Keratinocyte (primary cell): ENCODE measurements at regions not wholly inside any gene's neighbourhood (a gene's known extent, or its start where the extent isn't known, plus 50 kb on each side); places are given as distances from the start of the nearest gene placed in this dataset.
"Not testable (repeated sequence)": the region's sequence is repeated elsewhere in the genome, so short reads cannot be mapped to it uniquely, and the experiment has no call there.

Experiments used
- DNase-seq: peaks from one replicate; pipeline ENCODE4 v3.0.0-alpha.2; 2011; ENCODE audit warnings: low read depth, missing footprints, low spot score
- FAIRE-seq: peaks from 2 replicates; lab custom pipeline; 2011; peaks lifted over from hg19 to GRCh38; lab: Jason Lieb, UNC
- H2AFZ ChIP-seq: 2 replicates; pipeline ENCODE4 v1.6.0; 2012; ENCODE audit warnings: low read length, control low read depth, inconsistent platforms; ENCODE audit not compliant: control insufficient read depth
- H3K27ac ChIP-seq: 2 replicates; pipeline ENCODE4 v1.5.1; 2011; ENCODE audit warnings: low read length; ENCODE audit not compliant: control insufficient read depth, insufficient read depth
- H3K27me3 ChIP-seq: 3 replicates; pipeline ENCODE4 v1.6.0; 2011; ENCODE audit warnings: low read length; ENCODE audit not compliant: control insufficient read depth, insufficient read depth; ENCODE audit errors: extremely low read depth
- H3K36me3 ChIP-seq, 2 experiments: 2 replicates in 1 of 2; 3 replicates in 1 of 2; pipeline ENCODE4 v1.5.1; 2011; ENCODE audit warnings: low read length in 2 of 2, mild to moderate bottlenecking in 1 of 2; ENCODE audit not compliant: control insufficient read depth in 2 of 2, insufficient read depth in 2 of 2; ENCODE audit errors: extremely low read depth in 1 of 2
- H3K4me1 ChIP-seq: 3 replicates; pipeline ENCODE4 v1.5.1; 2011; ENCODE audit warnings: low read length; ENCODE audit not compliant: control insufficient read depth, insufficient read depth; ENCODE audit errors: extremely low read depth
- H3K4me2 ChIP-seq: 3 replicates; pipeline ENCODE4 v1.6.0; 2011; ENCODE audit warnings: low read depth, low read length; ENCODE audit not compliant: control insufficient read depth, insufficient read depth; ENCODE audit errors: extremely low read depth
- H3K4me3 ChIP-seq, 3 experiments: fragments of 200-600 bp in 1 of 3; sonication (generic) in 1 of 3; 2 replicates in 2 of 3; 3 replicates in 1 of 3; pipeline ENCODE4 v1.5.1; 2011 to 2016; ENCODE audit warnings: low read length in 3 of 3, mild to moderate bottlenecking in 3 of 3, control low read depth in 2 of 3, inconsistent platforms in 1 of 3, low read depth in 1 of 3, mixed read lengths in 1 of 3, mixed run types in 1 of 3, moderate library complexity in 1 of 3; ENCODE audit not compliant: control insufficient read depth in 2 of 3, insufficient read depth in 2 of 3; ENCODE audit errors: extremely low read depth in 1 of 3
- H3K79me2 ChIP-seq: 2 replicates; pipeline ENCODE4 v1.6.0; 2012; ENCODE audit warnings: low read length; ENCODE audit not compliant: control insufficient read depth, insufficient read depth
- H3K9ac ChIP-seq: 3 replicates; pipeline ENCODE4 v1.6.0; 2011; ENCODE audit warnings: low read length; ENCODE audit not compliant: control insufficient read depth, insufficient read depth; ENCODE audit errors: extremely low read depth
- H3K9me1 ChIP-seq: 3 replicates; pipeline ENCODE4 v1.6.0; 2011; ENCODE audit warnings: low read length; ENCODE audit not compliant: control insufficient read depth, insufficient read depth; ENCODE audit errors: extremely low read depth
- H3K9me3 ChIP-seq: 2 replicates; pipeline ENCODE4 v1.5.1; 2012; ENCODE audit warnings: low read depth, low read length; ENCODE audit not compliant: control insufficient read depth
- H4K20me1 ChIP-seq: 3 replicates; pipeline ENCODE4 v1.6.0; 2011; ENCODE audit warnings: low read length; ENCODE audit not compliant: control insufficient read depth, insufficient read depth; ENCODE audit errors: extremely low read depth
- EZH2 ChIP-seq: IDR thresholded peaks from one replicate; pipeline ENCODE4 v1.6.1; 2012; ENCODE audit warnings: inconsistent platforms, mild to moderate bottlenecking, low read length, moderate library complexity
- dilution Hi-C: fragments of 300-500 bp; cut with MboI; formaldehyde crosslinking; loops from one replicate; pipeline ENCODE4 v1.7.0; 2020; ENCODE audit warnings: low sequenced_read_pairs; ENCODE audit not compliant: extremely low pct_ligation_motif_present
- TF ChIP-seq, protein P1 (sequence below), 3 experiments: IDR thresholded peaks in 1 of 3; conservative IDR thresholded peaks in 1 of 3; optimal IDR thresholded peaks in 1 of 3; 2 replicates in 2 of 3; 3 replicates in 1 of 3; pipeline versions ENCODE3 to v1.5.1; 2011; ENCODE audit warnings: low read length in 3 of 3, mild to moderate bottlenecking in 3 of 3, moderate library complexity in 2 of 3, control low read depth in 1 of 3, inconsistent platforms in 1 of 3; ENCODE audit not compliant: insufficient read depth in 2 of 3; ENCODE audit errors: extremely low read depth in 1 of 3

DNA sequence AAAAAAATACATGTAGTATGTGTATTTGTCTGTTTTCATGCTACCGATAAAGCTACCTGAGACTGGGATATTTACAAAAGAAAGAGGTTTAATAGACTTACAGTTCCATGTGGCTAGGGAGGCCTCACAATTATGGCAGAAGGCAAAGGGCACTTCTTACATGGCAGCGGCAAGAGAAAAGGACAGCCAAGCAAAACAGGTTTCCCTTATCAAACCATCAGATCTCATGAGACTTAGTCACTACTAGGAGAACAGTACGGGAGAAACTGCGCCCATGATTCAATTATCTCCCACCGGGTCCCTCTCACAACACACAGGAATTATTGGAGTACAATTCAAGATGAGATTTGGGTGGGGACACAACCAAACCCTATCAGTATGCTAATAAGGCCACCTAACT lies 137.0 kb upstream of the ELOVL6 start:
- no peak overlapping the region for H3K27ac ChIP-seq
- H3K4me2 ChIP-seq: no peak overlapping the region
- TF ChIP-seq EZH2: no peak
- TF ChIP-seq, protein P1, sequence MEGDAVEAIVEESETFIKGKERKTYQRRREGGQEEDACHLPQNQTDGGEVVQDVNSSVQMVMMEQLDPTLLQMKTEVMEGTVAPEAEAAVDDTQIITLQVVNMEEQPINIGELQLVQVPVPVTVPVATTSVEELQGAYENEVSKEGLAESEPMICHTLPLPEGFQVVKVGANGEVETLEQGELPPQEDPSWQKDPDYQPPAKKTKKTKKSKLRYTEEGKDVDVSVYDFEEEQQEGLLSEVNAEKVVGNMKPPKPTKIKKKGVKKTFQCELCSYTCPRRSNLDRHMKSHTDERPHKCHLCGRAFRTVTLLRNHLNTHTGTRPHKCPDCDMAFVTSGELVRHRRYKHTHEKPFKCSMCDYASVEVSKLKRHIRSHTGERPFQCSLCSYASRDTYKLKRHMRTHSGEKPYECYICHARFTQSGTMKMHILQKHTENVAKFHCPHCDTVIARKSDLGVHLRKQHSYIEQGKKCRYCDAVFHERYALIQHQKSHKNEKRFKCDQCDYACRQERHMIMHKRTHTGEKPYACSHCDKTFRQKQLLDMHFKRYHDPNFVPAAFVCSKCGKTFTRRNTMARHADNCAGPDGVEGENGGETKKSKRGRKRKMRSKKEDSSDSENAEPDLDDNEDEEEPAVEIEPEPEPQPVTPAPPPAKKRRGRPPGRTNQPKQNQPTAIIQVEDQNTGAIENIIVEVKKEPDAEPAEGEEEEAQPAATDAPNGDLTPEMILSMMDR (optimal IDR thresholded peaks at IDR 0.05 in 1 of 3, IDR thresholded peaks at IDR 0.05 in 1 of 3, conservative IDR thresholded peaks at IDR 0.05 in 1 of 3; ENCODE audit: extremely low read depth in 1 of 3, insufficient read depth in 2 of 3, low read length in 3 of 3): no peak
- H3K4me1 ChIP-seq: no peaks in the 10 kb centered on the region
- no peak for DNase-seq
- dilution Hi-C loops: no loop called here
- no peaks in the 10 kb centered on the region for H3K79me2 ChIP-seq
- H2AFZ ChIP-seq: no peak overlapping the region
- no peaks in the 10 kb centered on the region for H3K9me1 ChIP-seq
- H4K20me1 ChIP-seq: no peaks in the 10 kb centered on the region
- no peak overlapping the region for H3K4me3 ChIP-seq
- no peaks in the 10 kb centered on the region for H3K27me3 ChIP-seq
- H3K9me3 ChIP-seq: no peaks in the 10 kb centered on the region
- no peaks in the 10 kb centered on the region for H3K36me3 ChIP-seq
- no peak for FAIRE-seq
- no peak overlapping the region for H3K9ac ChIP-seq

DNA sequence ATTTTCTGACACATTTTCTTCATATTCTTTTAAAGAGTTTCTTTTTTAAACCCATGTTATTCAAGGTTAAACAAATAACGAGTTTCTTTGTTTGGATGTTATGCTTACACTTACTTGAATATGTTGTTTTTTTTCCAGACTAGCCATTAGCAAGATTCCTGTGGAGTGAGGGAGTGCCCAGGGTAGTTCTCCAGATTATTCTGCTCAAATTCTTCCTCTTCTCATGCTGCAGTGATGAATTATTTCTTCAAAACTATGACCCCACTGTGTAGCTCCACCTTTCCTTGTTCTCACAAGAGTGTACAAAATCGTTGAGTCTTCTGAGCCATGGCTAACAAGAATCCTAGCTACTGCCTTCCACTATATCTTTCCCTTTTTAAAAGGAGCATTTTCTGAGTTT lies 134.1 kb upstream of the ELOVL6 start:
- H3K36me3 ChIP-seq: no peaks in the 10 kb centered on the region
- no peaks in the 10 kb centered on the region for H3K9me1 ChIP-seq
- no peak overlapping the region for H3K27ac ChIP-seq
- no peak overlapping the region for H3K9ac ChIP-seq
- H4K20me1 ChIP-seq: no peaks in the 10 kb centered on the region
- H3K9me3 ChIP-seq: no peaks in the 10 kb centered on the region
- no peaks in the 10 kb centered on the region for H3K79me2 ChIP-seq
- H3K27me3 ChIP-seq: no peaks in the 10 kb centered on the region
- no peak overlapping the region for H3K4me3 ChIP-seq
- DNase-seq: no peak
- TF ChIP-seq, protein P1 (optimal IDR thresholded peaks at IDR 0.05 in 1 of 3, IDR thresholded peaks at IDR 0.05 in 1 of 3, conservative IDR thresholded peaks at IDR 0.05 in 1 of 3; ENCODE audit: extremely low read depth in 1 of 3, insufficient read depth in 2 of 3, low read length in 3 of 3): no peak
- no peak for TF ChIP-seq EZH2
- no peak overlapping the region for H3K4me2 ChIP-seq
- no peak overlapping the region for H2AFZ ChIP-seq
- dilution Hi-C loops: no loop called here
- H3K4me1 ChIP-seq: no peaks in the 10 kb centered on the region
- FAIRE-seq: no peak

DNA sequence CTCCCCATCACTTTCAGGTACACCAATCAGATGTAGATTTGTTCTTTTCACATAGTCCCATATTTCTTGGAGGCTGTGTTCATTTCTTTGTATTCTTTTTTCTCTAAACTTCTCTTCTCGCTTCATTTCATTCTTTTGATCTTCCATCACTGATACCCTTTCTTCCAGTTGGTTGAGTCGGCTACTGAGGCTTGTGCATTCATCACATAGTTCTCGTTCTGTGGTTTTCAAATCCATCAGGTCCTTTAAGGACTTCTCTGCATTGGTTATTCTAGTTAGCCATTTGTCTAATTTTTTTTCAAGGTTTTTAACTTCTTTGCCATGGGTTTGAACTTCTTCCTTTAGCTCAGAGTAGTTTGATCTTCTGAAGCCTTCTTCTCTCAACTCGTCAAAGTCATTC lies 128.0 kb upstream of the ELOVL6 start:
- H3K27me3 ChIP-seq, H2AFZ ChIP-seq, H3K27ac ChIP-seq, H3K4me1 ChIP-seq, dilution Hi-C loops, H3K4me3 ChIP-seq, FAIRE-seq, H3K4me2 ChIP-seq, DNase-seq, H3K36me3 ChIP-seq, H4K20me1 ChIP-seq, H3K9ac ChIP-seq, H3K79me2 ChIP-seq, H3K9me3 ChIP-seq, H3K9me1 ChIP-seq: not testable (repeated sequence)
